ENCODE measurements at regions not wholly inside any gene's neighbourhood (a gene's known extent, or its start where the extent isn't known, plus 50 kb on each side); places are given as distances from the start of the nearest gene placed in this dataset.
"Not testable (repeated sequence)": the region's sequence is repeated elsewhere in the genome, so short reads cannot be mapped to it uniquely, and the experiment has no call there.

DNA sequence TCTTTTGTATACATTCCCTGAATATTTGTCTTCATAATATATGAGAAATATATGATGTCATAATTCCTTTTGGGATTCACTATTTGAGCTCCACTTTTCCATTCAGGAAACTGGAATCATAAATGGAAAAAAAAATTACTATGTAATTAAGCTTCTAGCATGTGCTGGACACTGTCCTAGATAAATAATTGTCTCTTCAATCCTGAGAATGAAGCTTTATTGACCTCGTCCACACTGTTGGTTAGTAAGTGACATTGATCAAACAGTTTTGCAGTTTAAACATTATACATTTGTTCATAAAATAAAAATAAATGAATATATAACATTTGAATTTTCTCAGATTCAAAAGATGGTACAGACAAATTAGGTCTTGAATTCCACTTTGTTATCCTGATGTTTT is 1691.2 kb downstream of the LRRC4C start:
- TF ChIP-seq, protein P1, sequence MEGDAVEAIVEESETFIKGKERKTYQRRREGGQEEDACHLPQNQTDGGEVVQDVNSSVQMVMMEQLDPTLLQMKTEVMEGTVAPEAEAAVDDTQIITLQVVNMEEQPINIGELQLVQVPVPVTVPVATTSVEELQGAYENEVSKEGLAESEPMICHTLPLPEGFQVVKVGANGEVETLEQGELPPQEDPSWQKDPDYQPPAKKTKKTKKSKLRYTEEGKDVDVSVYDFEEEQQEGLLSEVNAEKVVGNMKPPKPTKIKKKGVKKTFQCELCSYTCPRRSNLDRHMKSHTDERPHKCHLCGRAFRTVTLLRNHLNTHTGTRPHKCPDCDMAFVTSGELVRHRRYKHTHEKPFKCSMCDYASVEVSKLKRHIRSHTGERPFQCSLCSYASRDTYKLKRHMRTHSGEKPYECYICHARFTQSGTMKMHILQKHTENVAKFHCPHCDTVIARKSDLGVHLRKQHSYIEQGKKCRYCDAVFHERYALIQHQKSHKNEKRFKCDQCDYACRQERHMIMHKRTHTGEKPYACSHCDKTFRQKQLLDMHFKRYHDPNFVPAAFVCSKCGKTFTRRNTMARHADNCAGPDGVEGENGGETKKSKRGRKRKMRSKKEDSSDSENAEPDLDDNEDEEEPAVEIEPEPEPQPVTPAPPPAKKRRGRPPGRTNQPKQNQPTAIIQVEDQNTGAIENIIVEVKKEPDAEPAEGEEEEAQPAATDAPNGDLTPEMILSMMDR (IDR thresholded peaks at IDR 0.05; ENCODE audit: low read length, missing control alignments), result no peak
- no peak for DNase-seq (ENCODE audit: low read depth)
- no peak overlapping the region for H3K4me3 ChIP-seq (replicated peaks; ENCODE audit: low read depth, low read length)

DNA sequence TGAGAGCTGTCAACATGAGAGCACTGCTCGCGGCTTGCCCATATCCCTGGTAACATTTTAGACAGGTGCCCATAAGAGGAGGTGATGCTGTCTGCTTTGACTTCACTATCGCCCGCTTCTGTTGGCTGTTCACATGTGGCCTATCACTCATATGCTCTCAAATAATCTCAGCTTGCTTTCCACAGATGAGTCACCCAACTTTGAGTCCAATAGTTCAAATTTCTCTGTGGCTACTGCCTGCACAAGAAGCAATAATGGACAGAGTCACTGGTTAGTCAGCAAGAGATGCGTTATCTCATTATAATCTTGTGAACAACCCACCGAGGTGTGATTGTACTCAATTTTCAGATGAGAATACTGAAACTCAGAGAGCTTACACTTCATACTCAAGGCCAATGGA is 1714.1 kb downstream of the LRRC4C start:
- DNase-seq (ENCODE audit: low read depth), result no peak
- no peak overlapping the region for H3K4me3 ChIP-seq (replicated peaks; ENCODE audit: low read depth, low read length)
- TF ChIP-seq, protein P1 (IDR thresholded peaks at IDR 0.05; ENCODE audit: low read length, missing control alignments), result no peak

DNA sequence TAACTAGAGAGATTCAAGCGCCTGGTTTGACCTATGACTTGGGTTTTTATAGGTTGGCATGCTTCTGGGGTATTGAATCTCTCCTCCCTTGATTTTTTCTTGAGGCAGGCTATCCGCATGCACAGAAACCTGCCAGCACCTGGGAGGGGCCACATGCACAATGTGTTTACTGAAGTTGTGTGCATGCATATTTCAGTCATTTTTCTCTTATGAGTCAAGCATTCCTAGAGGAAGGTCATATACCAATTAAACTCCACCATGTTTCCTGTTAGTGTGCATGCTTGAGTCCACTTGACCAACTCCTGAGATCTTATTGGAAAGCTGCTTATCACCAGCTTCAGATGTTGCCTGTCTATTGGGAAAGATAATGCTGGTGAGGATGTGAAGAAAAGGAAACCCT is 1718.4 kb downstream of the LRRC4C start:
- H3K4me3 ChIP-seq (replicated peaks; ENCODE audit: low read depth, low read length), result no peak overlapping the region
- TF ChIP-seq, protein P1 (IDR thresholded peaks at IDR 0.05; ENCODE audit: low read length, missing control alignments), result no peak
- DNase-seq (ENCODE audit: low read depth), result no peak

DNA sequence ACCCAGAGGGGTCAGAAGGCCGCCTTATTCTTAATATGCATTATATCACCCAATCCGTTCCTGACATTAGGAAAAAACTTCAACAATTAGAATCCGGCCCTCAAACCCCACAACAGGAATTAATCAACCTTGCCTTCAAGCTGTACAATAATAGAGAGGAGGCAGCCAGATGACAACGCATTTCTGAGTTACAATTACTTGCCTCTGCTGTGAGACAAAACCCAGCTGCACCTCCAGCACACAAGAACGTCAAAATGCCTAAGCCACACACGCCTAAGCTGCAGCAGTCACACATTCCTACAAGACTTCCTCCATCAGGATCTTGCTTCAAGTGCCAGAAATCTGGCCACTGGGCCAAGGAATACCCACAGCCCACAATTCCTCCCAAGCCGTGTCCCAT is 1723.1 kb downstream of the LRRC4C start:
- not testable (repeated sequence) for H3K4me3 ChIP-seq (replicated peaks; ENCODE audit: low read depth, low read length); DNase-seq (ENCODE audit: low read depth)

- TF ChIP-seq, protein P1 (IDR thresholded peaks at IDR 0.05; ENCODE audit: low read length, missing control alignments), result no peak
- DNase-seq (ENCODE audit: low read depth), result no peak
- H3K4me3 ChIP-seq (replicated peaks; ENCODE audit: low read depth, low read length), result no peak overlapping the region
Observed at GRCh38 chr11:39732001-39732400, 1727.5 kb downstream of the LRRC4C start.

DNA sequence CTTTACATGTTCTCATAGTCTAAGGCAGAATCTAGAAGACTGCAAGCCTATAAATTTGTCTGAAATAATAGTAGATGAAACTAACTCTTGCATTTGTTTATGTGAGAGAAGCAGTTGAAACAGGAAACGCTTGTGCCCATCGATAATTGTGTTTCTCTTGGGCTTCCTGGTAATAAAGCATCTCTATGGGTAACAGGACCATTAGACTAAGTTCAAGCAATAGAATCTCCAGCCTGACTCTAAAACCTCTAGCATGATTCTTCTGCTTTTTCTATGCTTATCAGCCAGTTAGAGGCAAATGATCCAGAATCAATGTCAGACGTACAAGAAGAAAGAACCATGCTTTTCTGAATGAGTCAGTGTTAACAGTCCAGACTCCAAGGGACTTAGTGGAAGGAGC is 1734.4 kb downstream of the LRRC4C start:
- TF ChIP-seq, protein P1 (IDR thresholded peaks at IDR 0.05; ENCODE audit: low read length, missing control alignments), result no peak
- DNase-seq (ENCODE audit: low read depth), result no peak
- H3K4me3 ChIP-seq (replicated peaks; ENCODE audit: low read depth, low read length), result no peak overlapping the region

GRCh38 chr11:39724404-39724803 is 1735.0 kb downstream of the LRRC4C start:
- DNase-seq (ENCODE audit: low read depth), result no peak
- TF ChIP-seq, protein P1 (IDR thresholded peaks at IDR 0.05; ENCODE audit: low read length, missing control alignments), result no peak
- no peak overlapping the region for H3K4me3 ChIP-seq (replicated peaks; ENCODE audit: low read depth, low read length)

GRCh38 chr11:39712581-39712980 is 1746.9 kb downstream of the LRRC4C start:
- no peak for DNase-seq (ENCODE audit: low read depth)
- TF ChIP-seq, protein P1 (IDR thresholded peaks at IDR 0.05; ENCODE audit: low read length, missing control alignments), result no peak
- H3K4me3 ChIP-seq (replicated peaks; ENCODE audit: low read depth, low read length), result no peak overlapping the region
